Type B pancreatic cell (in vitro differentiated cells): ENCODE measurements at regions not wholly inside any gene's neighbourhood (a gene's known extent, or its start where the extent isn't known, plus 50 kb on each side); places are given as distances from the start of the nearest gene placed in this dataset.
"Not testable (repeated sequence)": the region's sequence is repeated elsewhere in the genome, so short reads cannot be mapped to it uniquely, and the experiment has no call there.

Experiments used
- DNase-seq: peaks from one replicate; pipeline ENCODE4 v3.0.0; 2021; ENCODE audit warnings: mixed read lengths; ENCODE audit not compliant: unreplicated experiment; ENCODE audit errors: extremely low spot score
- H3K27ac Mint-ChIP-seq: 2 replicates; pipeline ENCODE4 v1.8.0; 2021; ENCODE audit warnings: mild to moderate bottlenecking, mixed read lengths
- H3K27me3 Mint-ChIP-seq: 2 replicates; pipeline ENCODE4 v1.8.0; 2021; ENCODE audit warnings: mixed read lengths
- H3K36me3 Mint-ChIP-seq: 2 replicates; pipeline ENCODE4 v1.8.0; 2021; ENCODE audit warnings: mixed read lengths
- H3K4me1 Mint-ChIP-seq: one replicate; pipeline ENCODE4 v1.8.0; 2021; ENCODE audit warnings: mixed read lengths; ENCODE audit not compliant: unreplicated experiment
- H3K4me3 Mint-ChIP-seq: 2 replicates; pipeline ENCODE4 v1.8.0; 2021; ENCODE audit warnings: mild to moderate bottlenecking, mixed read lengths
- H3K9me3 Mint-ChIP-seq: 2 replicates; pipeline ENCODE4 v1.8.0; 2021; ENCODE audit warnings: mixed read lengths

- peak; percentile 70 for DNase-seq
- not testable (repeated sequence) for H3K27ac Mint-ChIP-seq, H3K4me1 Mint-ChIP-seq, H3K9me3 Mint-ChIP-seq, H3K36me3 Mint-ChIP-seq, H3K4me3 Mint-ChIP-seq
- H3K27me3 Mint-ChIP-seq, result peaks cover 20% of the 10 kb centered on the region
These were observed 50.5 kb upstream of the SFSWAP start for GRCh38 chr12:131660401-131660800.
